CD14-positive monocyte (primary cell): ENCODE measurements at regions not wholly inside any gene's neighbourhood (a gene's known extent, or its start where the extent isn't known, plus 50 kb on each side); places are given as distances from the start of the nearest gene placed in this dataset.

Experiments
- DNase-seq, 3 donors: peaks; one replicate each; pipeline ENCODE4 v3.0.0-alpha.2; 2011 to 2022
- H2AFZ ChIP-seq: 2 replicates; pipeline ENCODE4 v1.6.0; 2012; ENCODE audit warnings: mild to moderate bottlenecking, low read depth, low read length, inconsistent platforms; ENCODE audit not compliant: insufficient read depth, poor library complexity, severe bottlenecking
- H3K27ac ChIP-seq, 2 donors: 1 replicate in 1 of 2; 2 replicates in 1 of 2; pipeline ENCODE4 v1.5.1; 2012 to 2013; ENCODE audit warnings: low read length in 2 of 2, control low read depth in 1 of 2, inconsistent platforms in 1 of 2, low read depth in 1 of 2, mild to moderate bottlenecking in 1 of 2
- H3K27me3 ChIP-seq, 2 donors: one replicate each; pipeline versions ENCODE4 v1.6.0 to v1.6.1; 2011 to 2013; ENCODE audit warnings: low read length in 2 of 2; ENCODE audit not compliant: control insufficient read depth in 2 of 2, insufficient read depth in 2 of 2
- H3K36me3 ChIP-seq, 2 donors: replicated peaks in 1 of 2; 1 replicate in 1 of 2; 2 replicates in 1 of 2; pipeline versions ENCODE4 v1.5.1 to v1.6.1; 2012 to 2013; ENCODE audit warnings: low read length in 2 of 2, control low read depth in 1 of 2, inconsistent platforms in 1 of 2, mild to moderate bottlenecking in 1 of 2; ENCODE audit not compliant: insufficient read depth in 2 of 2, control insufficient read depth in 1 of 2
- H3K4me1 ChIP-seq, 2 donors: 1 replicate in 1 of 2; 2 replicates in 1 of 2; pipeline versions ENCODE4 v1.5.1 to v1.6.1; 2012 to 2013; ENCODE audit warnings: low read length in 2 of 2, control low read depth in 1 of 2, inconsistent platforms in 1 of 2, mild to moderate bottlenecking in 1 of 2, moderate library complexity in 1 of 2; ENCODE audit not compliant: insufficient read depth in 2 of 2, control insufficient read depth in 1 of 2
- H3K4me2 ChIP-seq: replicated peaks from 2 replicates; pipeline ENCODE3; 2012; ENCODE audit warnings: low read length, moderate library complexity, mild to moderate bottlenecking; ENCODE audit not compliant: poor library complexity, severe bottlenecking; ENCODE audit errors: extremely low read depth
- H3K4me3 ChIP-seq, 3 experiments: fragments of 200-600 bp in 1 of 3; sonication (generic) in 1 of 3; replicated peaks in 1 of 3; 1 replicate in 2 of 3; 2 replicates in 1 of 3; pipeline ENCODE4 v1.5.1; 2011 to 2013; ENCODE audit warnings: low read length in 3 of 3, mild to moderate bottlenecking in 3 of 3, control low read depth in 2 of 3, low read depth in 2 of 3, inconsistent platforms in 1 of 3, moderate library complexity in 1 of 3
- H3K79me2 ChIP-seq: 2 replicates; pipeline ENCODE4 v1.6.0; 2012; ENCODE audit warnings: mild to moderate bottlenecking, control low read depth, inconsistent platforms, low read length, moderate library complexity; ENCODE audit not compliant: insufficient read depth
- H3K9ac ChIP-seq: 2 replicates; pipeline ENCODE4 v1.6.0; 2017; ENCODE audit warnings: low read length, mild to moderate bottlenecking; ENCODE audit not compliant: insufficient read depth, poor library complexity, severe bottlenecking
- H3K9me3 ChIP-seq, 2 donors: replicated peaks in 1 of 2; 1 replicate in 1 of 2; 2 replicates in 1 of 2; pipeline versions ENCODE4 v1.5.1 to v1.6.1; 2012 to 2013; ENCODE audit warnings: low read length in 2 of 2, control low read depth in 1 of 2; ENCODE audit not compliant: control insufficient read depth in 1 of 2, insufficient read depth in 1 of 2
- H4K20me1 ChIP-seq: 2 replicates; pipeline ENCODE4 v1.6.0; 2012; ENCODE audit warnings: mild to moderate bottlenecking, low read length, control low read depth, moderate library complexity; ENCODE audit not compliant: insufficient read depth
- H3K27ac Mint-ChIP-seq, 7 donors: one replicate each; pipeline ENCODE4 v1.8.0; 2020; ENCODE audit warnings: mild to moderate bottlenecking in 7 of 7, mixed read lengths in 7 of 7, moderate library complexity in 6 of 7, inconsistent platforms in 2 of 7
- H3K27me3 Mint-ChIP-seq, 3 donors: one replicate each; pipeline ENCODE4 v1.8.0; 2021 to 2022; ENCODE audit warnings: low read depth in 3 of 3, mild to moderate bottlenecking in 3 of 3, mixed read lengths in 3 of 3, moderate library complexity in 3 of 3, inconsistent platforms in 1 of 3
- H3K36me3 Mint-ChIP-seq, 2 donors: one replicate each; pipeline ENCODE4 v1.8.0; 2020; ENCODE audit warnings: mixed read lengths in 2 of 2, inconsistent platforms in 1 of 2, mild to moderate bottlenecking in 1 of 2
- H3K4me1 Mint-ChIP-seq: one replicate; pipeline ENCODE4 v1.8.0; 2020; ENCODE audit warnings: mild to moderate bottlenecking, mixed read lengths
- H3K4me3 Mint-ChIP-seq, 2 donors: one replicate each; pipeline ENCODE4 v1.8.0; 2020; ENCODE audit warnings: mild to moderate bottlenecking in 2 of 2, mixed read lengths in 2 of 2, moderate library complexity in 1 of 2
- H3K9me3 Mint-ChIP-seq, 7 donors: one replicate each; pipeline ENCODE4 v1.8.0; 2020 to 2022; ENCODE audit warnings: mixed read lengths in 7 of 7, mild to moderate bottlenecking in 6 of 7, moderate library complexity in 6 of 7, inconsistent platforms in 2 of 7
- CTCF ChIP-seq: fragments of 200-600 bp; IDR thresholded peaks from one replicate; pipeline ENCODE4 v1.8.0; 2022; ENCODE audit warnings: antibody characterized with exemption, mild to moderate bottlenecking
- WGBS: methylation state at CpG from one replicate; pipeline ENCODE4 v1.1.5; 2013; ENCODE audit warnings: missing lambda C conversion rate; ENCODE audit not compliant: insufficient coverage; 5-methylcytosine and 5-hydroxymethylcytosine counted together
- intact Hi-C, 2 donors: fragments of 100-400 bp; cut with micrococcal nuclease; formaldehyde crosslinking; loops; one replicate each; pipeline versions ENCODE4 v1.15.0 to v1.15.1; 2023

GRCh38 chr2:52405980-52406379 lies 1361.6 kb upstream of the CHAC2 start:
- H3K9me3 ChIP-seq, result peaks cover 8 to 18% of the 10 kb centered on the region in 2 donors
- intact Hi-C loops, result no loop called here
- H3K4me2 ChIP-seq, result no peak overlapping the region
- no peak for DNase-seq
- H3K9me3 Mint-ChIP-seq, result peaks cover 0 to 10% (median 4%) of the 10 kb centered on the region in 7 donors
- H4K20me1 ChIP-seq, result no peaks in the 10 kb centered on the region
- H3K27ac ChIP-seq, result no peak overlapping the region
- no peaks in the 10 kb centered on the region for H3K36me3 Mint-ChIP-seq
- H3K4me1 ChIP-seq, result no peaks in the 10 kb centered on the region
- H3K4me1 Mint-ChIP-seq, result no peaks in the 10 kb centered on the region
- H3K27me3 Mint-ChIP-seq, result no peaks in the 10 kb centered on the region
- H3K4me3 Mint-ChIP-seq, result no peak overlapping the region
- no peak overlapping the region for H2AFZ ChIP-seq
- H3K27ac Mint-ChIP-seq, result no peak overlapping the region
- no peak overlapping the region for H3K4me3 ChIP-seq
- no peak for TF ChIP-seq CTCF
- no CpG with 5 or more reads among the region's 1 CpG for WGBS
- no peaks in the 10 kb centered on the region for H3K36me3 ChIP-seq
- H3K27me3 ChIP-seq, result no peaks in the 10 kb centered on the region
- no peak overlapping the region for H3K9ac ChIP-seq
- H3K79me2 ChIP-seq, result no peaks in the 10 kb centered on the region

GRCh38 chr2:52404866-52405265 lies 1362.7 kb upstream of the CHAC2 start:
- Histone ChIP-seq H4K20me1 (no peaks in the 10 kb centered on the region), H3K9ac (no peak overlapping the region), H3K36me3 (no peaks in the 10 kb centered on the region), H3K79me2 (no peaks in the 10 kb centered on the region), H3K4me3 (no peak overlapping the region), H3K27ac (no peak overlapping the region), H3K9me3 (peaks cover 8 to 18% of the 10 kb centered on the region in 2 donors), H3K4me1 (no peaks in the 10 kb centered on the region), H3K27me3 (no peaks in the 10 kb centered on the region), H2AFZ (no peak overlapping the region), H3K4me2 (no peak overlapping the region)
- no peak for TF ChIP-seq CTCF
- no CpG with 5 or more reads among the region's 3 CpGs for WGBS
- Mint-ChIP-seq H3K4me3 (no peak overlapping the region), H3K36me3 (no peaks in the 10 kb centered on the region), H3K27me3 (no peaks in the 10 kb centered on the region), H3K9me3 (peaks cover 0 to 10% (median 4%) of the 10 kb centered on the region in 7 donors), H3K27ac (no peak overlapping the region), H3K4me1 (no peaks in the 10 kb centered on the region)
- no peak for DNase-seq
- intact Hi-C loops, result no loop called here
